ENCODE measurements at regions not wholly inside any gene's neighbourhood (a gene's known extent, or its start where the extent isn't known, plus 50 kb on each side); places are given as distances from the start of the nearest gene placed in this dataset.

DNA sequence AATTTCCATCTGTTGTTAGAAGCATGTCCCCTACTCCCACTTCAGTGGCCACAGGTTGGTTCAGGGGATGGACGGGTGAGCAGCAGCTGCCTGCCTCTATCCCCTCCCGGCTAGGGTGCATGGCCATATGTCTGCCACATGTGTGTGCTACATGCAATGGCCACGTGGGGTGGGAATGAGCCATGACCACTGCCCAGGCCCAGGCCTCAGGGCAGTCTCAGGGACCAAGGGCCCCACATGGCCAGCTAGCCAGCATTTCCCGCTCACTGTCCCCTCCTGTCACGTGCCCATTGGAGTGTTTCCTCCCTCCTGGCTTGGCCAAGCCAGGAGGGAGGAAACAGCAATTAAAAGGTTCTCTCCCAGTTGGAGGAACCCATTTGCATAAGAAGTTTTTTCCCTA, 117.1 kb downstream of the KCNS3 start:
- Mint-ChIP-seq H3K4me1 (no peaks in the 10 kb centered on the region), H3K4me3 (no peak overlapping the region), H3K36me3 (no peaks in the 10 kb centered on the region), H3K27ac (no peak overlapping the region), H3K27me3 (peaks cover 0 to 15% (median 4%) of the 10 kb centered on the region in 3 donors), H3K9me3 (peaks cover 4 to 42% (median 26%) of the 10 kb centered on the region in 7 donors)
- DNase-seq (no peak), ATAC-seq (ENCODE audit: low read depth in 2 of 2) (no peak)

Data from naive B cell (primary cell).